ENCODE measurements at regions not wholly inside any gene's neighbourhood (a gene's known extent, or its start where the extent isn't known, plus 50 kb on each side); places are given as distances from the start of the nearest gene placed in this dataset.

DNA sequence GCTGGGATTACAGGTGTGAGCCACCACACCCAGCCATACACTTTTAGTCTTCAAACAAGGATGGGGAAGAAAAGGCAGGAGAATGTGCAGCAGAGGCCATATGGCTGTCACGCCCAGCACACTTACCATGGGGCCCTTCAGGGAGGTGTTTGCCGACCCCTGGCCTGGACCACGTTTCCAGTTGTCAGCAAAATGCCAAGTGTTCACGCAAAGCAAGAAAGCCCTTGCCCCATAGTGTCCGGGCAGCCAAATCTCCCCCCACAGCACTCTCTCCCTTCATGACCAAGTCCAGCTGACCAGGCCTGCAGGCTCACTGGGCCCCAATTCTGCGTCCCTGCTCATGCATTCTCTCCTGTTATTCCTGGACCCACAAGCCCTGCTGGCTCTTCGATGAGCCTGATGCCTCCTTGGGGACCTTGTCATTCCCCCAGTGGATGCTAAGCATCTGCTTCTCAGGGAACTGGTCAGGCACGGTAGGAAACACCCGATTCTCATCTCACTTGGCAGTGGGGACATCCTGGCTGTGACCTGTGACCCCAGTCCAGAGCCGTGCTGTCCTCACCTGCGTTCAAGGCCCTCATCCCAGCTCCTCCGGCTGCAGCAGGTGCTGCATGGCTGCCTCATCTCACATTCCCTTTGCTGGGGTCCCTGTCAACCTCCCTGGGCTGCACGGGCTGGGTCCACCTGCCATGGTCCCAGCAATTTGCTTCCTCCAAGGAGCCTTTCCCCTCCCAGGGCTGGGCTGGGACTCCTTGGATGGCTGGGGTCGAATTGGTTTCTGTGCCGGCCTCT is 96.4 kb downstream of the CTTN start:
- Histone ChIP-seq H3K36me3 (ENCODE audit: control insufficient read depth in 1 of 2, insufficient read depth in 2 of 2, low read length in 2 of 2) (no peaks in the 10 kb centered on the region), H3K9ac (ENCODE audit: low read length) (no peak overlapping the region), H3K4me2 (ENCODE audit: low read length) (no peak overlapping the region), H3K4me3 (replicated peaks in 1 of 2; ENCODE audit: low read depth in 1 of 2, low read length in 2 of 2) (no peak overlapping the region), H4K20me1 (ENCODE audit: insufficient read depth) (no peaks in the 10 kb centered on the region), H2AFZ (ENCODE audit: low read depth, low read length, poor library complexity, severe bottlenecking) (no peak overlapping the region), H3K9me3 (ENCODE audit: control insufficient read depth in 1 of 2, insufficient read depth in 1 of 2, low read depth in 1 of 2, low read length in 2 of 2) (peaks cover 7 to 12% of the 10 kb centered on the region in 2 experiments; a peak in 2 of 4 replicates), H3K27me3 (ENCODE audit: insufficient read depth, low read length) (no peaks in the 10 kb centered on the region), H3K9me2 (ENCODE audit: insufficient read depth) (no peaks in the 10 kb centered on the region), H3K4me1 (ENCODE audit: control insufficient read depth in 1 of 2, insufficient read depth in 2 of 2, low read length in 2 of 2) (no peaks in the 10 kb centered on the region), H3K79me2 (ENCODE audit: insufficient read depth, low read length) (no peaks in the 10 kb centered on the region), H3K27ac (ENCODE audit: low read depth, low read length) (no peak overlapping the region)
- RAD21 ChIA-PET (ENCODE audit: low non-redundant PET in 1 of 2, low total read pairs in 2 of 2, uncharacterized antibody in 2 of 2, unreplicated experiment in 2 of 2), result no interaction called here
- CTCF ChIA-PET, result no interaction called here
- DNase-seq (ENCODE audit: low read depth, low spot score) (no peak), ATAC-seq (no peak)
- TF ChIP-seq, protein P1, sequence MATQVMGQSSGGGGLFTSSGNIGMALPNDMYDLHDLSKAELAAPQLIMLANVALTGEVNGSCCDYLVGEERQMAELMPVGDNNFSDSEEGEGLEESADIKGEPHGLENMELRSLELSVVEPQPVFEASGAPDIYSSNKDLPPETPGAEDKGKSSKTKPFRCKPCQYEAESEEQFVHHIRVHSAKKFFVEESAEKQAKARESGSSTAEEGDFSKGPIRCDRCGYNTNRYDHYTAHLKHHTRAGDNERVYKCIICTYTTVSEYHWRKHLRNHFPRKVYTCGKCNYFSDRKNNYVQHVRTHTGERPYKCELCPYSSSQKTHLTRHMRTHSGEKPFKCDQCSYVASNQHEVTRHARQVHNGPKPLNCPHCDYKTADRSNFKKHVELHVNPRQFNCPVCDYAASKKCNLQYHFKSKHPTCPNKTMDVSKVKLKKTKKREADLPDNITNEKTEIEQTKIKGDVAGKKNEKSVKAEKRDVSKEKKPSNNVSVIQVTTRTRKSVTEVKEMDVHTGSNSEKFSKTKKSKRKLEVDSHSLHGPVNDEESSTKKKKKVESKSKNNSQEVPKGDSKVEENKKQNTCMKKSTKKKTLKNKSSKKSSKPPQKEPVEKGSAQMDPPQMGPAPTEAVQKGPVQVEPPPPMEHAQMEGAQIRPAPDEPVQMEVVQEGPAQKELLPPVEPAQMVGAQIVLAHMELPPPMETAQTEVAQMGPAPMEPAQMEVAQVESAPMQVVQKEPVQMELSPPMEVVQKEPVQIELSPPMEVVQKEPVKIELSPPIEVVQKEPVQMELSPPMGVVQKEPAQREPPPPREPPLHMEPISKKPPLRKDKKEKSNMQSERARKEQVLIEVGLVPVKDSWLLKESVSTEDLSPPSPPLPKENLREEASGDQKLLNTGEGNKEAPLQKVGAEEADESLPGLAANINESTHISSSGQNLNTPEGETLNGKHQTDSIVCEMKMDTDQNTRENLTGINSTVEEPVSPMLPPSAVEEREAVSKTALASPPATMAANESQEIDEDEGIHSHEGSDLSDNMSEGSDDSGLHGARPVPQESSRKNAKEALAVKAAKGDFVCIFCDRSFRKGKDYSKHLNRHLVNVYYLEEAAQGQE (IDR thresholded peaks at IDR 0.05; ENCODE audit: low read depth), result no peak
- TF ChIP-seq, protein P2, sequence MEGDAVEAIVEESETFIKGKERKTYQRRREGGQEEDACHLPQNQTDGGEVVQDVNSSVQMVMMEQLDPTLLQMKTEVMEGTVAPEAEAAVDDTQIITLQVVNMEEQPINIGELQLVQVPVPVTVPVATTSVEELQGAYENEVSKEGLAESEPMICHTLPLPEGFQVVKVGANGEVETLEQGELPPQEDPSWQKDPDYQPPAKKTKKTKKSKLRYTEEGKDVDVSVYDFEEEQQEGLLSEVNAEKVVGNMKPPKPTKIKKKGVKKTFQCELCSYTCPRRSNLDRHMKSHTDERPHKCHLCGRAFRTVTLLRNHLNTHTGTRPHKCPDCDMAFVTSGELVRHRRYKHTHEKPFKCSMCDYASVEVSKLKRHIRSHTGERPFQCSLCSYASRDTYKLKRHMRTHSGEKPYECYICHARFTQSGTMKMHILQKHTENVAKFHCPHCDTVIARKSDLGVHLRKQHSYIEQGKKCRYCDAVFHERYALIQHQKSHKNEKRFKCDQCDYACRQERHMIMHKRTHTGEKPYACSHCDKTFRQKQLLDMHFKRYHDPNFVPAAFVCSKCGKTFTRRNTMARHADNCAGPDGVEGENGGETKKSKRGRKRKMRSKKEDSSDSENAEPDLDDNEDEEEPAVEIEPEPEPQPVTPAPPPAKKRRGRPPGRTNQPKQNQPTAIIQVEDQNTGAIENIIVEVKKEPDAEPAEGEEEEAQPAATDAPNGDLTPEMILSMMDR (IDR thresholded peaks at IDR 0.05 in 2 of 3, conservative IDR thresholded peaks at IDR 0.05 in 1 of 3; ENCODE audit: borderline replicate concordance in 1 of 3, insufficient read depth in 1 of 3, low read depth in 2 of 3, low read length in 2 of 3), result no peak
- no peak for TF ChIP-seq TCF7L2 (IDR thresholded peaks at IDR 0.05; ENCODE audit: borderline replicate concordance, extremely low read depth, insufficient read depth, insufficient read length)
- no peak for TF ChIP-seq RAD21 (IDR thresholded peaks at IDR 0.05; ENCODE audit: low read depth)
- TF ChIP-seq EZH2 (IDR thresholded peaks at IDR 0.05), result no peak
- TF ChIP-seq EZH2phosphoT487 (IDR thresholded peaks at IDR 0.05; ENCODE audit: borderline replicate concordance), result no peak
- TF ChIP-seq SP1 (IDR thresholded peaks at IDR 0.05; ENCODE audit: low read depth), result no peak
- no peak for TF ChIP-seq ZFX (IDR thresholded peaks at IDR 0.05)
- TF ChIP-seq, protein P3, sequence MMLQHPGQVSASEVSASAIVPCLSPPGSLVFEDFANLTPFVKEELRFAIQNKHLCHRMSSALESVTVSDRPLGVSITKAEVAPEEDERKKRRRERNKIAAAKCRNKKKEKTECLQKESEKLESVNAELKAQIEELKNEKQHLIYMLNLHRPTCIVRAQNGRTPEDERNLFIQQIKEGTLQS (IDR thresholded peaks at IDR 0.05), result no peak
- no peak for TF ChIP-seq SIN3A (IDR thresholded peaks at IDR 0.05; ENCODE audit: low read depth)
- no peak for TF ChIP-seq SRF (IDR thresholded peaks at IDR 0.05; ENCODE audit: low read depth)
- no peak for TF ChIP-seq ELF1 (IDR thresholded peaks at IDR 0.05; ENCODE audit: borderline replicate concordance, low read depth)
- TF ChIP-seq ZNF274 (IDR thresholded peaks at IDR 0.05; ENCODE audit: low read depth, low read length), result no peak
- TF ChIP-seq CBX3 (IDR thresholded peaks at IDR 0.05; ENCODE audit: low read depth), result no peak
- no peak for TF ChIP-seq YY1 (IDR thresholded peaks at IDR 0.05; ENCODE audit: extremely low read depth, insufficient replicate concordance, low read depth, low read length)
- no peak for TF ChIP-seq CEBPB (IDR thresholded peaks at IDR 0.05; ENCODE audit: low read depth)
- TF ChIP-seq EGR1 (IDR thresholded peaks at IDR 0.05; ENCODE audit: low read depth), result no peak
- intact Hi-C loops (cut with micrococcal nuclease), result no loop called here
- BruUV-seq (replicated peaks), result no TSS peak
- POLR2A ChIA-PET, result no interaction called here
